Progenitor cell of endocrine pancreas (in vitro differentiated cells): ENCODE measurements at regions not wholly inside any gene's neighbourhood (a gene's known extent, or its start where the extent isn't known, plus 50 kb on each side); places are given as distances from the start of the nearest gene placed in this dataset.

Source experiments
- DNase-seq: peaks from one replicate; pipeline ENCODE4 v3.0.0; 2021; ENCODE audit warnings: low spot score; ENCODE audit not compliant: unreplicated experiment
- H3K27ac Mint-ChIP-seq: 2 replicates; pipeline ENCODE4 v1.8.0; 2021; ENCODE audit warnings: mild to moderate bottlenecking, moderate library complexity, mixed read lengths
- H3K27me3 Mint-ChIP-seq: 2 replicates; pipeline ENCODE4 v1.8.0; 2021; ENCODE audit warnings: mixed read lengths
- H3K36me3 Mint-ChIP-seq: 2 replicates; pipeline ENCODE4 v1.8.0; 2022; ENCODE audit warnings: mixed read lengths; ENCODE audit not compliant: insufficient read depth
- H3K4me1 Mint-ChIP-seq: 2 replicates; pipeline ENCODE4 v1.8.0; 2021; ENCODE audit warnings: low read depth, mixed read lengths
- H3K4me3 Mint-ChIP-seq: 2 replicates; pipeline ENCODE4 v1.8.0; 2021; ENCODE audit warnings: low read depth, mild to moderate bottlenecking, moderate library complexity, mixed read lengths
- H3K9me3 Mint-ChIP-seq: 2 replicates; pipeline ENCODE4 v1.8.0; 2021; ENCODE audit warnings: low read depth, mixed read lengths
- CTCF ChIP-seq: fragments of 200-600 bp; sonication (generic); IDR thresholded peaks from one replicate; pipeline ENCODE4 v1.5.0; 2021; ENCODE audit warnings: antibody characterized with exemption, mild to moderate bottlenecking; ENCODE audit not compliant: unreplicated experiment

GRCh38 chr2:236815746-236816145 lies 246.1 kb downstream of the ACKR3 start:
- H3K27me3 Mint-ChIP-seq = peaks cover 61% of the 10 kb centered on the region
- peaks cover 13% of the 10 kb centered on the region for H3K4me1 Mint-ChIP-seq
- peaks cover 1% of the 10 kb centered on the region for H3K36me3 Mint-ChIP-seq
- peaks cover 6% of the 10 kb centered on the region for H3K9me3 Mint-ChIP-seq
- H3K4me3 Mint-ChIP-seq = no peak overlapping the region
- H3K27ac Mint-ChIP-seq = no peak overlapping the region
- DNase-seq = no peak
- no peak for TF ChIP-seq CTCF

DNA sequence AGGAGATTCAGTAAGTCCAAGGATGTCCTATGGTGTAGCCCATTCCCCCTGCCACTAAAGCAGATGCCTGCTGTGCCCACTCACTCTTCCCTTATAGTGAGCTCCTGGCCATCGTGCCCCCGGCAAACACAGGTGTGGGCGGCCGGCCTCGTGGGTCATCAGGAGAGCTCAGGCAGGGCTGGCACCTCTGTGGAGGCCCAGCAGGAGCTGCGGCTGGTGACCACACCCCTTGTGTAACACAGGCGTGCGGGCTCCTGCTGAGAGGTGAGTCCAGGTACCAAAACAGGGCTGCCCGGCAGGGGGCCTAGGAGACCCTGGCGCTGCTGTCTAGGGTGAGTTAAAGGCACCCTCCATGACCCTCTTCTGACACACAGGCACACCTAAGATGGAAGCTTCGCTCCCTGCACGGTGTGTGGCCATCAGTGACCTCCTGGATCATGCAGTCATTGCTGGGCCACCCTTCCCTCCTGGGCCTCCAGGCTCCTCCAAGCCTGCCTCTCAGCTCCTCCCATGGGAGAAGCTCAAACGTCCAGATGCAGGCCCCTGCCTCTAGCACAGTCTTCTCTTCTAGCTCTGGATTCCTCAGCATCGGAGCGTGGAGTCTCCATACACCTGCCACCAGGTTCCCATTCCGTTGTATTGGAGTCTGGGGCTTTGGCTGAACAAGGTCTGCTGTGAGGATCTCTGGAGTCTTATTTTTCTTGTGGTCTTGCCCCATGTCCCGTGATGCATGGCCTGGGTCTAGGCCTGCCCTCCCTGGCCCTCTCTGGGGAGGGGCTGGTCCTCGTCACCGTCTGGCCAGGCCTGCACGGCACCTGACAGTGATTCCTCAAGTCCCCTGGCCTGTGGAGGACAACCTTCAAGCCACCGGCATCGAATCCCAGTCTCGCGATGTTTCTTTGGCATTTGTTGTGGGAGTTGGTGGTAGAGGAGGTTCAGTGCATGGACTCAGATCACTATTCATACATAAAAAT lies 246.9 kb downstream of the ACKR3 start:
- TF ChIP-seq CTCF = no peak
- H3K4me3 Mint-ChIP-seq = no peak overlapping the region
- no peaks in the 10 kb centered on the region for H3K36me3 Mint-ChIP-seq
- H3K4me1 Mint-ChIP-seq = peaks cover 15% of the 10 kb centered on the region
- H3K27ac Mint-ChIP-seq = no peak overlapping the region
- H3K27me3 Mint-ChIP-seq = peaks cover 64% of the 10 kb centered on the region
- no peak for DNase-seq
- peaks cover 2% of the 10 kb centered on the region for H3K9me3 Mint-ChIP-seq

DNA sequence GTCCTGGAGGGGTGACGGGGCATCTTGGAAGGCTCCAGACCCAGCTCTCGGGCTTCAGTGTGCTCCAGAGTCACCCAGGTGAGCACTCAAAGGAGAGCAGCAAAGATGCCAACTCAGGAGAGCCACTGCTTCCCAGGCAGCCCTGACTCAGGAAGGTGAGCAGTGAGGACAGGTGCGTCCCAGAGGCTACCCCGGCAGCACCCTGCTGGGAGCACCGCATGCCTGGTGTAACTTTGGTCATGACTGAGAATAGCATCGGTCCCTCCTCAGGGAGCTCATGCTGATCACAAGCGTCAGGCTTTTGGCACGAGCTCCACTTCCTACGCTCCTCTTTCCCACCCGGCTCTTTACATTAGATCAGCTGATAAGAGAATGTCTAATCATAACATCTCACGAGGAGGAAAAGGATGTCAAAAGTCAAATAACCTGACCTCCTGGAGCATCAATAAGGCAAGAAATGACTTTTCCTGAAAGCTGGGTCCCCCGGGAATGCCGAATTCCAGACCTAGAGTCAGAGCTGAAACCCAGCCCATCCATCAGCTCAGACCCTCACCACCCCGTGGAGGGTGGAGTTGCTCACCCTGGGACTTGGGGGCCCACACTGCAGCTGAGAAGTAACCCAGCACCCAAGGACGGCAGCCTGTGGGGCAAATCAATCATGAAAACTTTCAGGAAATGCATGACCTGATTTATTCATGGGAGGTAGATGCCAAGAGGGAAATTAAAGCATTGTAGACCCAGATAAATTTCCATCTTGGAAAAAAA lies 248.8 kb downstream of the ACKR3 start:
- peaks cover 57% of the 10 kb centered on the region for H3K27me3 Mint-ChIP-seq
- no peak for TF ChIP-seq CTCF
- no peak for DNase-seq
- no peaks in the 10 kb centered on the region for H3K36me3 Mint-ChIP-seq
- H3K4me3 Mint-ChIP-seq = no peak overlapping the region
- peaks cover 16% of the 10 kb centered on the region for H3K4me1 Mint-ChIP-seq
- H3K9me3 Mint-ChIP-seq = peaks cover 4% of the 10 kb centered on the region
- no peak overlapping the region for H3K27ac Mint-ChIP-seq

DNA sequence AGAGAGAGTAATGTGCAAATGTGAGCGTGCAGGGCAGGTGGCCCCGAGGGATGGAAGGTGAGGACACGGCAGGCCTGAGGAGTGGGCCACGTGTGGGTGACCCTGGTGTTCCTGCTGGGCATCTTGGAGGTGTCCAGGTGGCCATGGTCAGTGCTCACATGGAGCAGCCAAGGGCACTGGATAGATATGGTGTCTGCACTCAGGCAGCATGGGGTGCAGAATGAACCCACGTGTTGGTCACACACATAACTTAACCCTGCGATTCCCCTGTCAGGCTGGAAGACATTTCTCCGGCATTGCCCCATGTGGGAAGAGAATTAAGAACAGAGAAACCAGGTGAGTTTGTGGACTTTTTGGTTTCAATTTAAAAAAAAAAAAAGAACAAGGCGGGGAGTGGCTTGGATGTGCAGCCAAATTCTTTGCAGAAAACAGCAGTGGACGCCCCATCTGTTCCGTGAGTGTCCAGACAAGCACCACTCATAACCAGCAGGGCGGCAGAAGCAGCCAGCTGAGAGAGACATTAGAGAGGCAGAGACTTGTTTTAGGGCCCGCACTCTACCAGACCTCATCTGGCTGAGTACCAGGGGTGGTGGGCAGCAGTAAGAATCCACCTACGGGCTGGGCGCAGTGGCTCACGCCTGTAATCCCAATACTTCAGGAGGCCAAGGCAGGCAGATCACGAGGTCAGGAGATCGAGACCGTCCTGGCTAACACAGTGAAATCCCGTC lies 249.8 kb downstream of the ACKR3 start:
- peaks cover 56% of the 10 kb centered on the region for H3K27me3 Mint-ChIP-seq

More for the DNA sequence above, 249.8 kb downstream of the ACKR3 start:
- H3K4me1 Mint-ChIP-seq = peaks cover 25% of the 10 kb centered on the region
- peaks cover 4% of the 10 kb centered on the region for H3K9me3 Mint-ChIP-seq
- no peak overlapping the region for H3K27ac Mint-ChIP-seq
- no peak for DNase-seq
- H3K4me3 Mint-ChIP-seq = no peak overlapping the region
- no peak for TF ChIP-seq CTCF
- H3K36me3 Mint-ChIP-seq = no peaks in the 10 kb centered on the region
